HG02885 (cell line): ENCODE measurements at regions not wholly inside any gene's neighbourhood (a gene's known extent, or its start where the extent isn't known, plus 50 kb on each side); places are given as distances from the start of the nearest gene placed in this dataset.
A peak's percentile ranks its signal among the peaks of the same experiment; 100 is the strongest.

Experiments used
- ATAC-seq: cut with Tn5 transposase; IDR thresholded peaks from one replicate; pipeline ENCODE4 v1.9.1; 2021; ENCODE audit warnings: mild to moderate bottlenecking; ENCODE audit not compliant: unreplicated experiment, poor library complexity

- ATAC-seq = no peak
Measured at GRCh38 chr12:98174428-98174809, 341.0 kb upstream of the TMPO start.

GRCh38 chr12:98178126-98178525 lies 337.3 kb upstream of the TMPO start:
- ATAC-seq = no peak

GRCh38 chr12:98179151-98179550 lies 336.2 kb upstream of the TMPO start:
- no peak for ATAC-seq

GRCh38 chr12:98180603-98181002 lies 334.8 kb upstream of the TMPO start:
- ATAC-seq = no peak

- no peak for ATAC-seq
Measured at GRCh38 chr12:98182821-98183220, 332.6 kb upstream of the TMPO start.

- ATAC-seq = no peak
Measured at GRCh38 chr12:98185606-98186005, 329.8 kb upstream of the TMPO start.

GRCh38 chr12:98188650-98189077 lies 326.7 kb upstream of the TMPO start:
- no peak for ATAC-seq

GRCh38 chr12:98194591-98194990 lies 320.8 kb upstream of the TMPO start:
- ATAC-seq = no peak

- no peak for ATAC-seq
Measured at GRCh38 chr12:98198261-98198982, 317.0 kb upstream of the TMPO start.

- no peak for ATAC-seq
Measured at GRCh38 chr12:98208816-98209215, 306.6 kb upstream of the TMPO start.

GRCh38 chr12:98211909-98212695 lies 303.3 kb upstream of the TMPO start:
- no peak for ATAC-seq

GRCh38 chr12:98213556-98213955 lies 301.8 kb upstream of the TMPO start:
- no peak for ATAC-seq

GRCh38 chr12:98217257-98217656 lies 298.1 kb upstream of the TMPO start:
- ATAC-seq = no peak

GRCh38 chr12:98220636-98221035 lies 294.8 kb upstream of the TMPO start:
- ATAC-seq = no peak

- ATAC-seq = no peak
Measured at GRCh38 chr12:98221243-98221808, 294.1 kb upstream of the TMPO start.

- no peak for ATAC-seq
Measured at GRCh38 chr12:98222135-98222534, 293.3 kb upstream of the TMPO start.

GRCh38 chr12:98224584-98225221 lies 290.7 kb upstream of the TMPO start:
- ATAC-seq = peak; percentile 83

- ATAC-seq = no peak
Measured at GRCh38 chr12:98227162-98227561, 288.2 kb upstream of the TMPO start.

GRCh38 chr12:98228683-98229539 lies 286.5 kb upstream of the TMPO start:
- ATAC-seq = no peak

- no peak for ATAC-seq
Measured at GRCh38 chr12:98229540-98229924, 285.9 kb upstream of the TMPO start.
